ENCODE measurements at regions not wholly inside any gene's neighbourhood (a gene's known extent, or its start where the extent isn't known, plus 50 kb on each side); places are given as distances from the start of the nearest gene placed in this dataset.
"Not testable (repeated sequence)": the region's sequence is repeated elsewhere in the genome, so short reads cannot be mapped to it uniquely, and the experiment has no call there.

- DNase-seq (ENCODE audit: low read depth, low spot score): no peak
- H3K27ac ChIP-seq: no peak overlapping the region
These were observed 150.3 kb downstream of the NUF2 start for GRCh38 chr1:163471779-163472650.

GRCh38 chr1:163472651-163473248 is 151.0 kb downstream of the NUF2 start:
- no peak overlapping the region for H3K27ac ChIP-seq
- DNase-seq (ENCODE audit: low read depth, low spot score): no peak

- no peak for DNase-seq (ENCODE audit: low read depth, low spot score)
- H3K27ac ChIP-seq: no peak overlapping the region
These were observed 155.6 kb downstream of the NUF2 start for GRCh38 chr1:163477276-163477830.

- DNase-seq (ENCODE audit: low read depth, low spot score); H3K27ac ChIP-seq: not testable (repeated sequence)
These were observed 176.9 kb downstream of the NUF2 start for GRCh38 chr1:163498391-163499330.

GRCh38 chr1:163504331-163504978 is 182.7 kb downstream of the NUF2 start:
- no peak for DNase-seq (ENCODE audit: low read depth, low spot score)
- H3K27ac ChIP-seq: no peak overlapping the region

- DNase-seq (ENCODE audit: low read depth, low spot score): no peak
- no peak overlapping the region for H3K27ac ChIP-seq
These were observed 187.4 kb downstream of the NUF2 start for GRCh38 chr1:163509114-163509513.

GRCh38 chr1:163512349-163512989 is 190.7 kb downstream of the NUF2 start:
- H3K27ac ChIP-seq: no peak overlapping the region
- no peak for DNase-seq (ENCODE audit: low read depth, low spot score)

GRCh38 chr1:163523375-163524029 is 201.7 kb downstream of the NUF2 start:
- no peak for DNase-seq (ENCODE audit: low read depth, low spot score)
- H3K27ac ChIP-seq: no peak overlapping the region

- no peak for DNase-seq (ENCODE audit: low read depth, low spot score)
- no peak overlapping the region for H3K27ac ChIP-seq
These were observed 207.1 kb downstream of the NUF2 start for GRCh38 chr1:163528710-163529348.

GRCh38 chr1:163531345-163531744 is 209.6 kb downstream of the NUF2 start:
- no peak overlapping the region for H3K27ac ChIP-seq
- no peak for DNase-seq (ENCODE audit: low read depth, low spot score)

- H3K27ac ChIP-seq: no peak overlapping the region
- DNase-seq (ENCODE audit: low read depth, low spot score): no peak
These were observed 213.6 kb downstream of the NUF2 start for GRCh38 chr1:163535401-163535800.

GRCh38 chr1:163535807-163536206 is 214.1 kb downstream of the NUF2 start:
- H3K27ac ChIP-seq: no peak overlapping the region
- DNase-seq (ENCODE audit: low read depth, low spot score): no peak

- no peak for DNase-seq (ENCODE audit: low read depth, low spot score)
- H3K27ac ChIP-seq: no peak overlapping the region
These were observed 216.1 kb downstream of the NUF2 start for GRCh38 chr1:163537809-163538208.

GRCh38 chr1:163538667-163539066 is 216.9 kb downstream of the NUF2 start:
- H3K27ac ChIP-seq: no peak overlapping the region
- DNase-seq (ENCODE audit: low read depth, low spot score): no peak

GRCh38 chr1:163540727-163541126 is 219.0 kb downstream of the NUF2 start:
- no peak overlapping the region for H3K27ac ChIP-seq
- no peak for DNase-seq (ENCODE audit: low read depth, low spot score)

- H3K27ac ChIP-seq: no peak overlapping the region
These were observed 222.7 kb downstream of the NUF2 start for GRCh38 chr1:163544441-163544840.

GRCh38 chr1:163558162-163558561 is 236.4 kb downstream of the NUF2 start:
- H3K27ac ChIP-seq: no peak overlapping the region
- no peak for DNase-seq (ENCODE audit: low read depth, low spot score)

More at GRCh38 chr1:163544441-163544840, 222.7 kb downstream of the NUF2 start:
- no peak for DNase-seq (ENCODE audit: low read depth, low spot score)

GRCh38 chr1:163561580-163562295 is 240.0 kb downstream of the NUF2 start:
- H3K27ac ChIP-seq: no peak overlapping the region
- DNase-seq (ENCODE audit: low read depth, low spot score): no peak

All from epithelial cell of prostate (primary cell).